Loucy (cell line): ENCODE measurements at regions not wholly inside any gene's neighbourhood (a gene's known extent, or its start where the extent isn't known, plus 50 kb on each side); places are given as distances from the start of the nearest gene placed in this dataset.

ENCODE experiments used
- H2AFZ ChIP-seq: fragments of 200-600 bp; sonication (generic); 2 replicates; pipeline ENCODE4 v1.6.0; 2016; ENCODE audit warnings: antibody characterized with exemption, mild to moderate bottlenecking, low read length, moderate library complexity
- H3F3A ChIP-seq: fragments of 200-600 bp; 2 replicates; pipeline ENCODE4 v1.6.0; 2016; ENCODE audit warnings: antibody characterized with exemption, low read depth, mild to moderate bottlenecking
- H3K27me3 ChIP-seq: fragments of 200-600 bp; sonication (generic); 2 replicates; pipeline ENCODE4 v1.6.1; 2014; ENCODE audit warnings: low read length, mild to moderate bottlenecking; ENCODE audit not compliant: insufficient read depth, poor library complexity, severe bottlenecking
- H3K36me3 ChIP-seq: fragments of 200-600 bp; sonication (generic); 2 replicates; pipeline ENCODE4 v1.6.1; 2016; ENCODE audit warnings: low read length; ENCODE audit not compliant: insufficient read depth
- H3K4me1 ChIP-seq: fragments of 200-600 bp; sonication (generic); 2 replicates; pipeline ENCODE4 v1.5.1; 2014; ENCODE audit warnings: low read length, mild to moderate bottlenecking; ENCODE audit not compliant: insufficient read depth, poor library complexity, severe bottlenecking
- H3K4me2 ChIP-seq: fragments of 200-600 bp; sonication (generic); 2 replicates; pipeline ENCODE4 v1.6.0; 2014; ENCODE audit warnings: antibody characterized with exemption, low read length, low read depth, mild to moderate bottlenecking; ENCODE audit not compliant: poor library complexity, severe bottlenecking
- H3K4me3 ChIP-seq: fragments of 200-600 bp; sonication (generic); 2 replicates; pipeline ENCODE4 v1.5.1; 2014; ENCODE audit warnings: low read length, mild to moderate bottlenecking, mixed read lengths; ENCODE audit not compliant: poor library complexity, severe bottlenecking
- H3K79me2 ChIP-seq: fragments of 200-600 bp; sonication (generic); 2 replicates; pipeline ENCODE4 v1.6.1; 2014; ENCODE audit warnings: low read length; ENCODE audit not compliant: insufficient read depth
- H3K9ac ChIP-seq: fragments of 200-600 bp; sonication (generic); 2 replicates; pipeline ENCODE4 v1.6.0; 2014; ENCODE audit warnings: mild to moderate bottlenecking, low read depth, low read length, moderate library complexity; ENCODE audit not compliant: poor library complexity, severe bottlenecking
- H3K9me2 ChIP-seq: fragments of 200-600 bp; sonication (generic); replicated peaks from 2 replicates; pipeline ENCODE4 v1.6.1; 2016; ENCODE audit warnings: low read depth, low read length, mixed read lengths
- H3K9me3 ChIP-seq: fragments of 200-600 bp; sonication (generic); 2 replicates; pipeline ENCODE4 v1.6.1; 2014; ENCODE audit warnings: mild to moderate bottlenecking, antibody characterized with exemption, low read length, low read depth; ENCODE audit not compliant: insufficient read depth
- H4K20me1 ChIP-seq: fragments of 200-600 bp; sonication (generic); 2 replicates; pipeline ENCODE4 v1.6.0; 2014; ENCODE audit warnings: antibody characterized with exemption, low read length, mild to moderate bottlenecking; ENCODE audit not compliant: insufficient read depth, poor library complexity, severe bottlenecking
- EZH2phosphoT487 ChIP-seq: fragments of 200-600 bp; IDR thresholded peaks from 2 replicates; pipeline ENCODE4 v1.6.1; 2018; ENCODE audit warnings: antibody characterized with exemption, mild to moderate bottlenecking, moderate library complexity, borderline replicate concordance
- TF ChIP-seq, protein P1 (sequence below): fragments of 200-600 bp; sonication (generic); conservative IDR thresholded peaks from 2 replicates; pipeline ENCODE4 v1.5.1; 2014; ENCODE audit warnings: mild to moderate bottlenecking, antibody characterized with exemption, low read length

DNA sequence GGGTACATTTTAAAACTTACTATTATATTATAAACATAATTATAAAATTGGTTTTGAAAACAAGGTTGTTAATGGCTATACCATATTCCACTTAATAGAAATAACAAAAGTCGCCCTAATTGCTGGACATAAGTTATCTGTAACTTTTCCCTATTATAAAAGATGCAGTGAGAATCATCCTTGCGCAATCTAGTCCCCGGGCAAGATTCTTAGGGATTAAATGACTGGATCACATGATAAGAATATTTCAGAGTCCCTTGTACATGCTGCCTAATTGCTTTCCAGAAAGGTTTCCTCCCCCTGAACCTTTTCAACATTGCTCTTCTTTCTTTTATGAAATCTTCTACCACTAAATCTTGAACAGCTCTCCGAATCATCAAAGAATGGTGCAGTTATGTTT lies 479.8 kb upstream of the MKI67 start:
- H3K4me2 ChIP-seq: no peak overlapping the region
- no peaks in the 10 kb centered on the region for H3K36me3 ChIP-seq
- no peak overlapping the region for H3K9ac ChIP-seq
- no peaks in the 10 kb centered on the region for H4K20me1 ChIP-seq
- H3K27me3 ChIP-seq: no peaks in the 10 kb centered on the region
- H3K9me2 ChIP-seq: no peaks in the 10 kb centered on the region
- H3K4me3 ChIP-seq: no peak overlapping the region
- no peaks in the 10 kb centered on the region for H3K9me3 ChIP-seq
- H2AFZ ChIP-seq: no peak overlapping the region
- TF ChIP-seq EZH2phosphoT487: no peak
- TF ChIP-seq, protein P1, sequence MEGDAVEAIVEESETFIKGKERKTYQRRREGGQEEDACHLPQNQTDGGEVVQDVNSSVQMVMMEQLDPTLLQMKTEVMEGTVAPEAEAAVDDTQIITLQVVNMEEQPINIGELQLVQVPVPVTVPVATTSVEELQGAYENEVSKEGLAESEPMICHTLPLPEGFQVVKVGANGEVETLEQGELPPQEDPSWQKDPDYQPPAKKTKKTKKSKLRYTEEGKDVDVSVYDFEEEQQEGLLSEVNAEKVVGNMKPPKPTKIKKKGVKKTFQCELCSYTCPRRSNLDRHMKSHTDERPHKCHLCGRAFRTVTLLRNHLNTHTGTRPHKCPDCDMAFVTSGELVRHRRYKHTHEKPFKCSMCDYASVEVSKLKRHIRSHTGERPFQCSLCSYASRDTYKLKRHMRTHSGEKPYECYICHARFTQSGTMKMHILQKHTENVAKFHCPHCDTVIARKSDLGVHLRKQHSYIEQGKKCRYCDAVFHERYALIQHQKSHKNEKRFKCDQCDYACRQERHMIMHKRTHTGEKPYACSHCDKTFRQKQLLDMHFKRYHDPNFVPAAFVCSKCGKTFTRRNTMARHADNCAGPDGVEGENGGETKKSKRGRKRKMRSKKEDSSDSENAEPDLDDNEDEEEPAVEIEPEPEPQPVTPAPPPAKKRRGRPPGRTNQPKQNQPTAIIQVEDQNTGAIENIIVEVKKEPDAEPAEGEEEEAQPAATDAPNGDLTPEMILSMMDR: no peak
- no peaks in the 10 kb centered on the region for H3F3A ChIP-seq
- H3K79me2 ChIP-seq: no peaks in the 10 kb centered on the region
- H3K4me1 ChIP-seq: no peaks in the 10 kb centered on the region

DNA sequence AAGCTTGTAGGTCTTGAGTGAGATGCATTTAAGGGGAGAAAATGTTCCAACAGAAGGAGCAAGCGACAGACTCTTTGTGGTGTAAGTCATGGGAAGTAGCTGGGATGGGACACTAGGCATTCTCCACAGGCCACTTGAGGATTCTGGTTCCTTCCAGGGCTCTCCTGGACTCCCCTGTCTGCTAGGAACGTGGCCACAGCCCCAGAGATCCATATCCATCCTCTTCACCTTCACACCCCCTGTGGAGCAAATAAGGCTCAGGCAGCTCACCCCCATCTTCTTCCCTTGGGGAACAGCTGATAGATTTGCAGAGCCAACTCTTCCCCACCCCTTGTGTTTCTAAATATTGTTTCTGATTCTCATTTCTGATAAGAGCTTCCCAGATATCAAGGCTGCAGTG lies 482.6 kb upstream of the MKI67 start:
- Histone ChIP-seq H3K9me2 (no peaks in the 10 kb centered on the region), H2AFZ (no peak overlapping the region), H4K20me1 (no peaks in the 10 kb centered on the region), H3F3A (no peaks in the 10 kb centered on the region), H3K4me2 (no peak overlapping the region), H3K4me3 (no peak overlapping the region), H3K4me1 (no peaks in the 10 kb centered on the region), H3K27me3 (no peaks in the 10 kb centered on the region), H3K9ac (no peak overlapping the region), H3K9me3 (no peaks in the 10 kb centered on the region), H3K36me3 (no peaks in the 10 kb centered on the region), H3K79me2 (no peaks in the 10 kb centered on the region)
- TF ChIP-seq, protein P1: no peak
- TF ChIP-seq EZH2phosphoT487: no peak

DNA sequence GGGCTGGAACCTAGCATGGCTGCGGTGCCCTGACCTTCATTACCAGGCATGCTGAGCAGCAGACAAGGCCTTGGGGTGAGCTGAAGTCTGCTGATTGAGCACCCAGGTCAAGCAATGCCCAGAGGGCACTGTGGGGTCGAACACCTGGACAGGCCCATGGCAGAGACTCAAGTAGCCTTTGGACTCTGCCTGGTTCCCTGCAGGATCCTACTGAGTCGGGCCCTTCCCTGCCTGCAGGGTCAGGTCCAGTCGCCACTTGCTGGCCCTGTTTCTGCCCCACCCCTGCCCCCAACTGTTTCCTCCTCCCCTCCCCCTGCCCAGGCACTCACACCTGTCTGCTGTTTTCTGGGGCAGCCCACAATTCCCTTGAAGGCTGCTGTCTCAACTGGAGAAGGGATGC lies 483.2 kb upstream of the MKI67 start:
- TF ChIP-seq EZH2phosphoT487: no peak
- TF ChIP-seq, protein P1: no peak
- H3K4me1 ChIP-seq: no peaks in the 10 kb centered on the region
- no peak overlapping the region for H3K4me2 ChIP-seq
- H4K20me1 ChIP-seq: no peaks in the 10 kb centered on the region
- H3F3A ChIP-seq: no peaks in the 10 kb centered on the region
- H3K79me2 ChIP-seq: no peaks in the 10 kb centered on the region
- no peaks in the 10 kb centered on the region for H3K9me2 ChIP-seq
- H3K27me3 ChIP-seq: no peaks in the 10 kb centered on the region
- H3K9me3 ChIP-seq: no peaks in the 10 kb centered on the region
- no peaks in the 10 kb centered on the region for H3K36me3 ChIP-seq
- no peak overlapping the region for H2AFZ ChIP-seq
- no peak overlapping the region for H3K4me3 ChIP-seq
- H3K9ac ChIP-seq: no peak overlapping the region
